WTC11 (cell line): ENCODE measurements at regions not wholly inside any gene's neighbourhood (a gene's known extent, or its start where the extent isn't known, plus 50 kb on each side); places are given as distances from the start of the nearest gene placed in this dataset.

Experiments
- ATAC-seq: fragments of 200-7000 bp; cut with Tn5 transposase; 2 replicates; pipeline ENCODE4 v1.10.0; 2021; ENCODE audit warnings: mild to moderate bottlenecking, moderate library complexity
- CTCF ChIA-PET: fragments of 300-600 bp; sonication (Branson Sonifier 250); formaldehyde crosslinking; loops from one replicate; lab custom pipeline; 2021; ENCODE audit warnings: antibody characterized with exemption; lab: Charles Lee
- POLR2A ChIA-PET: fragments of 350-600 bp; sonication (Branson Sonifier 250); formaldehyde crosslinking; loops from one replicate; lab custom pipeline; 2021; ENCODE audit warnings: antibody characterized with exemption; lab: Charles Lee
- DNase-seq: peaks from one replicate; pipeline ENCODE4 v3.0.0; 2021; ENCODE audit warnings: low spot score
- H3K27ac Mint-ChIP-seq: 2 replicates; pipeline ENCODE4 v1.8.0; 2021; ENCODE audit warnings: mixed read lengths
- H3K27me3 Mint-ChIP-seq: 2 replicates; pipeline ENCODE4 v1.8.0; 2021; ENCODE audit warnings: low read depth, mild to moderate bottlenecking, moderate library complexity, mixed read lengths
- H3K36me3 Mint-ChIP-seq: 2 replicates; pipeline ENCODE4 v1.8.0; 2021; ENCODE audit warnings: mixed read lengths
- H3K4me1 Mint-ChIP-seq: 2 replicates; pipeline ENCODE4 v1.8.0; 2022; ENCODE audit warnings: mixed read lengths
- H3K4me3 Mint-ChIP-seq: 2 replicates; pipeline ENCODE4 v1.8.0; 2021; ENCODE audit warnings: mild to moderate bottlenecking, moderate library complexity, mixed read lengths
- H3K9me3 Mint-ChIP-seq: 2 replicates; pipeline ENCODE4 v1.8.0; 2021; ENCODE audit warnings: mixed read lengths
- NFYB ChIP-seq: sonication (generic); formaldehyde crosslinking; conservative IDR thresholded peaks from 2 replicates; pipeline ENCODE4 v1.8.0; 2022; ENCODE audit warnings: low read depth, missing genetic modification reagents
- RORB ChIP-seq: fragments of 250-450 bp; sonication (Bioruptor Pico); IDR thresholded peaks from 2 replicates; pipeline ENCODE4 v1.9.0; 2021; ENCODE audit warnings: mild to moderate bottlenecking
- SMAD3 ChIP-seq: sonication (generic); formaldehyde crosslinking; IDR thresholded peaks from 2 replicates; pipeline ENCODE4 v1.8.0; 2022; ENCODE audit warnings: missing genetic modification reagents, mild to moderate bottlenecking, borderline replicate concordance
- ZNF219 ChIP-seq: sonication (generic); formaldehyde crosslinking; IDR thresholded peaks from 2 replicates; pipeline ENCODE4 v1.8.0; 2023; ENCODE audit warnings: missing genetic modification reagents, mild to moderate bottlenecking, borderline replicate concordance
- TF ChIP-seq, protein P1 (sequence below): fragments of 200-600 bp; IDR thresholded peaks from 2 replicates; pipeline ENCODE4 v1.8.0; 2022; ENCODE audit warnings: antibody characterized with exemption
- TF ChIP-seq, protein P2 (sequence below): sonication (generic); formaldehyde crosslinking; IDR thresholded peaks from 2 replicates; pipeline ENCODE4 v1.8.1; 2023; ENCODE audit warnings: mild to moderate bottlenecking, missing genetic modification reagents
- TF ChIP-seq, protein P3 (sequence below): sonication (generic); formaldehyde crosslinking; IDR thresholded peaks from 2 replicates; pipeline ENCODE4 v1.8.1; 2023; ENCODE audit warnings: mild to moderate bottlenecking, missing genetic modification reagents
- TF ChIP-seq, protein P4 (sequence below): sonication (generic); formaldehyde crosslinking; IDR thresholded peaks from 2 replicates; pipeline ENCODE4 v1.8.0; 2023; ENCODE audit warnings: mild to moderate bottlenecking, missing genetic modification reagents
- TF ChIP-seq, protein P5 (sequence below): fragments of 250-450 bp; sonication (Bioruptor Pico); IDR thresholded peaks from 2 replicates; pipeline ENCODE4 v1.9.0; 2021; ENCODE audit warnings: mild to moderate bottlenecking, borderline replicate concordance
- TF ChIP-seq, protein P6 (sequence below): sonication (generic); formaldehyde crosslinking; IDR thresholded peaks from 2 replicates; pipeline ENCODE4 v1.8.1; 2023; ENCODE audit warnings: mild to moderate bottlenecking, missing genetic modification reagents, borderline replicate concordance

DNA sequence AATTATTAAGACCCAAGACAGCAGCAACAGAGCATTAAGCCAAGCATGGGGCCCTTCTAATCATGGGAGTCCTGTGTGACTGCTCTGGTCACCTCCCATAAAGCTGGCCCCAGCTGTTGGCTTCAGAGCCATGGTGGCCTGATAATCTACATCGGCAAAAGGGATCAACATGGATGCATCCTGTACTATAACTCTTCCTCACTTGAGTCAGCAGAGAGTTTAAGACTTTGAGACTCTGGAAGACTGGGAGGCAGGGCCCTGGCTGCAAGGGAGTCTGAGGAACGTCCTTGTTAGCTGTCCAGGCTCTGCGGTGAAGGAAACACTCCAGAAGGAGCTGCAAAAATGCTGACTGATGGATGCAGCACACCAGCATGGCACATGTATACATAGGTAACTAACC lies 95.0 kb upstream of the KIAA1217 start:
- H3K9me3 Mint-ChIP-seq = no peaks in the 10 kb centered on the region
- CTCF ChIA-PET = interaction anchor here (0.9 to 1.3 kb wide), 2 partner anchors 23 to 119 kb away, joined by 3 read pairs; no protein-coding TSS in a partner anchor
- POLR2A ChIA-PET = no interaction called here
- ATAC-seq (no peak), DNase-seq (no peak)
- H3K27ac Mint-ChIP-seq = no peak overlapping the region
- H3K27me3 Mint-ChIP-seq = no peaks in the 10 kb centered on the region
- TF ChIP-seq, protein P1, sequence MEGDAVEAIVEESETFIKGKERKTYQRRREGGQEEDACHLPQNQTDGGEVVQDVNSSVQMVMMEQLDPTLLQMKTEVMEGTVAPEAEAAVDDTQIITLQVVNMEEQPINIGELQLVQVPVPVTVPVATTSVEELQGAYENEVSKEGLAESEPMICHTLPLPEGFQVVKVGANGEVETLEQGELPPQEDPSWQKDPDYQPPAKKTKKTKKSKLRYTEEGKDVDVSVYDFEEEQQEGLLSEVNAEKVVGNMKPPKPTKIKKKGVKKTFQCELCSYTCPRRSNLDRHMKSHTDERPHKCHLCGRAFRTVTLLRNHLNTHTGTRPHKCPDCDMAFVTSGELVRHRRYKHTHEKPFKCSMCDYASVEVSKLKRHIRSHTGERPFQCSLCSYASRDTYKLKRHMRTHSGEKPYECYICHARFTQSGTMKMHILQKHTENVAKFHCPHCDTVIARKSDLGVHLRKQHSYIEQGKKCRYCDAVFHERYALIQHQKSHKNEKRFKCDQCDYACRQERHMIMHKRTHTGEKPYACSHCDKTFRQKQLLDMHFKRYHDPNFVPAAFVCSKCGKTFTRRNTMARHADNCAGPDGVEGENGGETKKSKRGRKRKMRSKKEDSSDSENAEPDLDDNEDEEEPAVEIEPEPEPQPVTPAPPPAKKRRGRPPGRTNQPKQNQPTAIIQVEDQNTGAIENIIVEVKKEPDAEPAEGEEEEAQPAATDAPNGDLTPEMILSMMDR = no peak
- no peaks in the 10 kb centered on the region for H3K36me3 Mint-ChIP-seq
- H3K4me1 Mint-ChIP-seq = peaks cover 14% of the 10 kb centered on the region
- no peak overlapping the region for H3K4me3 Mint-ChIP-seq

DNA sequence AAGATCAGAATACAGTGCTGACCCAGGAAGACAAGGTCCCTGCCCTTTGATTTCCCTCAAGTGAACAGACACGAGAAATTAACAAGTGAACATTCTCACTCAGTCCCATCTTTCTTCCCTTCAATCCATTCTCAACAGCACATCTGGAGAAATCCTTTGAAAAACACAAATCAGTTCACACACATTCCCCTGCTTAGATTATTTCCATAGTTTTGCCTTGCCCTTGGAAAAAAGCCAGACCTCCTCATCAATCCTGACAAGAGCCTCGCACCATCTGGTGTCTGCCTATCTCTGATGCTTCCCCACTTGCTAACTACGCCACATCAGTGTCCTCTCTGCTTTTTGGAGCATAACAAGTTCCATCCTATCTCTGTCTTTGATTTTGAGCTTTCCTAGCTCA lies 94.4 kb upstream of the KIAA1217 start:
- POLR2A ChIA-PET = no interaction called here
- no peak overlapping the region for H3K4me3 Mint-ChIP-seq
- H3K27ac Mint-ChIP-seq = no peak overlapping the region

More for the DNA sequence above, 94.4 kb upstream of the KIAA1217 start:
- Mint-ChIP-seq H3K9me3 (no peaks in the 10 kb centered on the region), H3K27me3 (no peaks in the 10 kb centered on the region), H3K4me1 (peaks cover 18% of the 10 kb centered on the region), H3K36me3 (no peaks in the 10 kb centered on the region)
- DNase-seq (no peak), ATAC-seq (no peak)
- TF ChIP-seq, protein P2, sequence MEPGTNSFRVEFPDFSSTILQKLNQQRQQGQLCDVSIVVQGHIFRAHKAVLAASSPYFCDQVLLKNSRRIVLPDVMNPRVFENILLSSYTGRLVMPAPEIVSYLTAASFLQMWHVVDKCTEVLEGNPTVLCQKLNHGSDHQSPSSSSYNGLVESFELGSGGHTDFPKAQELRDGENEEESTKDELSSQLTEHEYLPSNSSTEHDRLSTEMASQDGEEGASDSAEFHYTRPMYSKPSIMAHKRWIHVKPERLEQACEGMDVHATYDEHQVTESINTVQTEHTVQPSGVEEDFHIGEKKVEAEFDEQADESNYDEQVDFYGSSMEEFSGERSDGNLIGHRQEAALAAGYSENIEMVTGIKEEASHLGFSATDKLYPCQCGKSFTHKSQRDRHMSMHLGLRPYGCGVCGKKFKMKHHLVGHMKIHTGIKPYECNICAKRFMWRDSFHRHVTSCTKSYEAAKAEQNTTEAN (CRISPR knock-in tag) = no peak
- TF ChIP-seq, protein P3, sequence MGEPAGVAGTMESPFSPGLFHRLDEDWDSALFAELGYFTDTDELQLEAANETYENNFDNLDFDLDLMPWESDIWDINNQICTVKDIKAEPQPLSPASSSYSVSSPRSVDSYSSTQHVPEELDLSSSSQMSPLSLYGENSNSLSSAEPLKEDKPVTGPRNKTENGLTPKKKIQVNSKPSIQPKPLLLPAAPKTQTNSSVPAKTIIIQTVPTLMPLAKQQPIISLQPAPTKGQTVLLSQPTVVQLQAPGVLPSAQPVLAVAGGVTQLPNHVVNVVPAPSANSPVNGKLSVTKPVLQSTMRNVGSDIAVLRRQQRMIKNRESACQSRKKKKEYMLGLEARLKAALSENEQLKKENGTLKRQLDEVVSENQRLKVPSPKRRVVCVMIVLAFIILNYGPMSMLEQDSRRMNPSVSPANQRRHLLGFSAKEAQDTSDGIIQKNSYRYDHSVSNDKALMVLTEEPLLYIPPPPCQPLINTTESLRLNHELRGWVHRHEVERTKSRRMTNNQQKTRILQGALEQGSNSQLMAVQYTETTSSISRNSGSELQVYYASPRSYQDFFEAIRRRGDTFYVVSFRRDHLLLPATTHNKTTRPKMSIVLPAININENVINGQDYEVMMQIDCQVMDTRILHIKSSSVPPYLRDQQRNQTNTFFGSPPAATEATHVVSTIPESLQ (CRISPR knock-in tag) = no peak
- TF ChIP-seq RORB (no peak), NFYB (CRISPR knock-in tag) (no peak), ZNF219 (no peak), SMAD3 (no peak)
- TF ChIP-seq, protein P4, sequence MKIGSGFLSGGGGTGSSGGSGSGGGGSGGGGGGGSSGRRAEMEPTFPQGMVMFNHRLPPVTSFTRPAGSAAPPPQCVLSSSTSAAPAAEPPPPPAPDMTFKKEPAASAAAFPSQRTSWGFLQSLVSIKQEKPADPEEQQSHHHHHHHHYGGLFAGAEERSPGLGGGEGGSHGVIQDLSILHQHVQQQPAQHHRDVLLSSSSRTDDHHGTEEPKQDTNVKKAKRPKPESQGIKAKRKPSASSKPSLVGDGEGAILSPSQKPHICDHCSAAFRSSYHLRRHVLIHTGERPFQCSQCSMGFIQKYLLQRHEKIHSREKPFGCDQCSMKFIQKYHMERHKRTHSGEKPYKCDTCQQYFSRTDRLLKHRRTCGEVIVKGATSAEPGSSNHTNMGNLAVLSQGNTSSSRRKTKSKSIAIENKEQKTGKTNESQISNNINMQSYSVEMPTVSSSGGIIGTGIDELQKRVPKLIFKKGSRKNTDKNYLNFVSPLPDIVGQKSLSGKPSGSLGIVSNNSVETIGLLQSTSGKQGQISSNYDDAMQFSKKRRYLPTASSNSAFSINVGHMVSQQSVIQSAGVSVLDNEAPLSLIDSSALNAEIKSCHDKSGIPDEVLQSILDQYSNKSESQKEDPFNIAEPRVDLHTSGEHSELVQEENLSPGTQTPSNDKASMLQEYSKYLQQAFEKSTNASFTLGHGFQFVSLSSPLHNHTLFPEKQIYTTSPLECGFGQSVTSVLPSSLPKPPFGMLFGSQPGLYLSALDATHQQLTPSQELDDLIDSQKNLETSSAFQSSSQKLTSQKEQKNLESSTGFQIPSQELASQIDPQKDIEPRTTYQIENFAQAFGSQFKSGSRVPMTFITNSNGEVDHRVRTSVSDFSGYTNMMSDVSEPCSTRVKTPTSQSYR = no peak
- TF ChIP-seq, protein P5, sequence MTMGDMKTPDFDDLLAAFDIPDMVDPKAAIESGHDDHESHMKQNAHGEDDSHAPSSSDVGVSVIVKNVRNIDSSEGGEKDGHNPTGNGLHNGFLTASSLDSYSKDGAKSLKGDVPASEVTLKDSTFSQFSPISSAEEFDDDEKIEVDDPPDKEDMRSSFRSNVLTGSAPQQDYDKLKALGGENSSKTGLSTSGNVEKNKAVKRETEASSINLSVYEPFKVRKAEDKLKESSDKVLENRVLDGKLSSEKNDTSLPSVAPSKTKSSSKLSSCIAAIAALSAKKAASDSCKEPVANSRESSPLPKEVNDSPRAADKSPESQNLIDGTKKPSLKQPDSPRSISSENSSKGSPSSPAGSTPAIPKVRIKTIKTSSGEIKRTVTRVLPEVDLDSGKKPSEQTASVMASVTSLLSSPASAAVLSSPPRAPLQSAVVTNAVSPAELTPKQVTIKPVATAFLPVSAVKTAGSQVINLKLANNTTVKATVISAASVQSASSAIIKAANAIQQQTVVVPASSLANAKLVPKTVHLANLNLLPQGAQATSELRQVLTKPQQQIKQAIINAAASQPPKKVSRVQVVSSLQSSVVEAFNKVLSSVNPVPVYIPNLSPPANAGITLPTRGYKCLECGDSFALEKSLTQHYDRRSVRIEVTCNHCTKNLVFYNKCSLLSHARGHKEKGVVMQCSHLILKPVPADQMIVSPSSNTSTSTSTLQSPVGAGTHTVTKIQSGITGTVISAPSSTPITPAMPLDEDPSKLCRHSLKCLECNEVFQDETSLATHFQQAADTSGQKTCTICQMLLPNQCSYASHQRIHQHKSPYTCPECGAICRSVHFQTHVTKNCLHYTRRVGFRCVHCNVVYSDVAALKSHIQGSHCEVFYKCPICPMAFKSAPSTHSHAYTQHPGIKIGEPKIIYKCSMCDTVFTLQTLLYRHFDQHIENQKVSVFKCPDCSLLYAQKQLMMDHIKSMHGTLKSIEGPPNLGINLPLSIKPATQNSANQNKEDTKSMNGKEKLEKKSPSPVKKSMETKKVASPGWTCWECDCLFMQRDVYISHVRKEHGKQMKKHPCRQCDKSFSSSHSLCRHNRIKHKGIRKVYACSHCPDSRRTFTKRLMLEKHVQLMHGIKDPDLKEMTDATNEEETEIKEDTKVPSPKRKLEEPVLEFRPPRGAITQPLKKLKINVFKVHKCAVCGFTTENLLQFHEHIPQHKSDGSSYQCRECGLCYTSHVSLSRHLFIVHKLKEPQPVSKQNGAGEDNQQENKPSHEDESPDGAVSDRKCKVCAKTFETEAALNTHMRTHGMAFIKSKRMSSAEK (CRISPR knock-in tag) = no peak
- TF ChIP-seq, protein P6, sequence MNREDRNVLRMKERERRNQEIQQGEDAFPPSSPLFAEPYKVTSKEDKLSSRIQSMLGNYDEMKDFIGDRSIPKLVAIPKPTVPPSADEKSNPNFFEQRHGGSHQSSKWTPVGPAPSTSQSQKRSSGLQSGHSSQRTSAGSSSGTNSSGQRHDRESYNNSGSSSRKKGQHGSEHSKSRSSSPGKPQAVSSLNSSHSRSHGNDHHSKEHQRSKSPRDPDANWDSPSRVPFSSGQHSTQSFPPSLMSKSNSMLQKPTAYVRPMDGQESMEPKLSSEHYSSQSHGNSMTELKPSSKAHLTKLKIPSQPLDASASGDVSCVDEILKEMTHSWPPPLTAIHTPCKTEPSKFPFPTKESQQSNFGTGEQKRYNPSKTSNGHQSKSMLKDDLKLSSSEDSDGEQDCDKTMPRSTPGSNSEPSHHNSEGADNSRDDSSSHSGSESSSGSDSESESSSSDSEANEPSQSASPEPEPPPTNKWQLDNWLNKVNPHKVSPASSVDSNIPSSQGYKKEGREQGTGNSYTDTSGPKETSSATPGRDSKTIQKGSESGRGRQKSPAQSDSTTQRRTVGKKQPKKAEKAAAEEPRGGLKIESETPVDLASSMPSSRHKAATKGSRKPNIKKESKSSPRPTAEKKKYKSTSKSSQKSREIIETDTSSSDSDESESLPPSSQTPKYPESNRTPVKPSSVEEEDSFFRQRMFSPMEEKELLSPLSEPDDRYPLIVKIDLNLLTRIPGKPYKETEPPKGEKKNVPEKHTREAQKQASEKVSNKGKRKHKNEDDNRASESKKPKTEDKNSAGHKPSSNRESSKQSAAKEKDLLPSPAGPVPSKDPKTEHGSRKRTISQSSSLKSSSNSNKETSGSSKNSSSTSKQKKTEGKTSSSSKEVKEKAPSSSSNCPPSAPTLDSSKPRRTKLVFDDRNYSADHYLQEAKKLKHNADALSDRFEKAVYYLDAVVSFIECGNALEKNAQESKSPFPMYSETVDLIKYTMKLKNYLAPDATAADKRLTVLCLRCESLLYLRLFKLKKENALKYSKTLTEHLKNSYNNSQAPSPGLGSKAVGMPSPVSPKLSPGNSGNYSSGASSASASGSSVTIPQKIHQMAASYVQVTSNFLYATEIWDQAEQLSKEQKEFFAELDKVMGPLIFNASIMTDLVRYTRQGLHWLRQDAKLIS (CRISPR knock-in tag) = no peak
- CTCF ChIA-PET = interaction anchor here (2.1 kb wide), 1 partner anchor 16 kb away, joined by 5 read pairs; no protein-coding TSS in a partner anchor
